Stimulated activated CD4-positive, alpha-beta T cell treated with anti-CD3 and anti-CD28 coated beads, Interleukin-4, amount 100 ng/mL, for 1 hour (primary cell): ENCODE measurements at regions not wholly inside any gene's neighbourhood (a gene's known extent, or its start where the extent isn't known, plus 50 kb on each side); places are given as distances from the start of the nearest gene placed in this dataset.
"Not testable (repeated sequence)": the region's sequence is repeated elsewhere in the genome, so short reads cannot be mapped to it uniquely, and the experiment has no call there.

Source experiments
- DNase-seq: peaks from one replicate; pipeline ENCODE4 v3.0.0-alpha.2; 2020

- no peak for DNase-seq
These were observed 177.3 kb downstream of the BANP start for GRCh38 chr16:88128556-88128955.

GRCh38 chr16:88129133-88129532, 177.9 kb downstream of the BANP start:
- not testable (repeated sequence) for DNase-seq

- no peak for DNase-seq
These were observed 178.8 kb downstream of the BANP start for GRCh38 chr16:88130016-88130415.

- DNase-seq: no peak
These were observed 179.4 kb downstream of the BANP start for GRCh38 chr16:88130681-88131080.

GRCh38 chr16:88131256-88131655, 180.0 kb downstream of the BANP start:
- no peak for DNase-seq

GRCh38 chr16:88131966-88132365, 180.7 kb downstream of the BANP start:
- no peak for DNase-seq

GRCh38 chr16:88132836-88133506, 181.7 kb downstream of the BANP start:
- DNase-seq: no peak

GRCh38 chr16:88133507-88133843, 182.2 kb downstream of the BANP start:
- DNase-seq: no peak

- not testable (repeated sequence) for DNase-seq
These were observed 183.1 kb downstream of the BANP start for GRCh38 chr16:88134172-88134898.

- not testable (repeated sequence) for DNase-seq
These were observed 183.9 kb downstream of the BANP start for GRCh38 chr16:88134899-88135682.

- not testable (repeated sequence) for DNase-seq
These were observed 185.0 kb downstream of the BANP start for GRCh38 chr16:88136211-88136713.

- DNase-seq: not testable (repeated sequence)
These were observed 185.7 kb downstream of the BANP start for GRCh38 chr16:88136939-88137338.

GRCh38 chr16:88139141-88139540, 187.9 kb downstream of the BANP start:
- not testable (repeated sequence) for DNase-seq

GRCh38 chr16:88140195-88140594, 189.0 kb downstream of the BANP start:
- not testable (repeated sequence) for DNase-seq

GRCh38 chr16:88141580-88141979, 190.3 kb downstream of the BANP start:
- no peak for DNase-seq

GRCh38 chr16:88142056-88142935, 191.1 kb downstream of the BANP start:
- not testable (repeated sequence) for DNase-seq

- not testable (repeated sequence) for DNase-seq
These were observed 192.1 kb downstream of the BANP start for GRCh38 chr16:88143122-88144027.

GRCh38 chr16:88144028-88144511, 192.8 kb downstream of the BANP start:
- DNase-seq: no peak

GRCh38 chr16:88145376-88145775, 194.1 kb downstream of the BANP start:
- not testable (repeated sequence) for DNase-seq

GRCh38 chr16:88145824-88146405, 194.7 kb downstream of the BANP start:
- DNase-seq: not testable (repeated sequence)

- not testable (repeated sequence) for DNase-seq
These were observed 196.8 kb downstream of the BANP start for GRCh38 chr16:88148078-88148477.
